Cardiac muscle cell (in vitro differentiated cells and primary cell): ENCODE measurements at regions not wholly inside any gene's neighbourhood (a gene's known extent, or its start where the extent isn't known, plus 50 kb on each side); places are given as distances from the start of the nearest gene placed in this dataset.

Experiments used
- DNase-seq, 2 donors: peaks; one replicate each; pipeline versions ENCODE4 v3.0.0 to v3.0.0-alpha.2; 2010 to 2017; ENCODE audit warnings: low read depth in 1 of 2, low spot score in 1 of 2
- H3K27ac ChIP-seq: fragments of 200-600 bp; sonication (generic); 2 replicates; pipeline ENCODE4 v1.5.1; 2016
- H3K27me3 ChIP-seq: fragments of 200-600 bp; sonication (generic); 2 replicates; pipeline ENCODE4 v1.6.0; 2016; ENCODE audit warnings: control low read depth
- H3K36me3 ChIP-seq: fragments of 200-600 bp; sonication (generic); 2 replicates; pipeline ENCODE4 v1.5.1; 2016; ENCODE audit warnings: control low read depth
- H3K4me1 ChIP-seq: fragments of 200-600 bp; sonication (generic); 2 replicates; pipeline ENCODE4 v1.8.1; 2017; ENCODE audit warnings: low read depth, mild to moderate bottlenecking, mixed run types
- H3K4me3 ChIP-seq: fragments of 200-600 bp; sonication (generic); 2 replicates; pipeline ENCODE4 v1.5.1; 2016; ENCODE audit warnings: mild to moderate bottlenecking
- H3K9me3 ChIP-seq: fragments of 200-600 bp; sonication (generic); 2 replicates; pipeline ENCODE4 v1.5.1; 2017; ENCODE audit warnings: low read depth, mild to moderate bottlenecking, control low read depth
- CTCF ChIP-seq: IDR thresholded peaks from 2 replicates; pipeline ENCODE4 v1.5.1; 2012; ENCODE audit warnings: low read depth, mild to moderate bottlenecking, low read length

- TF ChIP-seq CTCF, result no peak
- DNase-seq, result no peak
- no peaks in the 10 kb centered on the region for H3K27me3 ChIP-seq
- H3K4me1 ChIP-seq, result no peaks in the 10 kb centered on the region
- no peak overlapping the region for H3K27ac ChIP-seq
- no peaks in the 10 kb centered on the region for H3K36me3 ChIP-seq
- no peaks in the 10 kb centered on the region for H3K9me3 ChIP-seq
- no peak overlapping the region for H3K4me3 ChIP-seq
Measured at GRCh38 chrX:928606-929005, 283.8 kb downstream of the CRLF2 start.

- H3K4me3 ChIP-seq, result no peak overlapping the region
- no peaks in the 10 kb centered on the region for H3K9me3 ChIP-seq
- no peak for DNase-seq
- no peaks in the 10 kb centered on the region for H3K4me1 ChIP-seq
- H3K27me3 ChIP-seq, result no peaks in the 10 kb centered on the region
- H3K27ac ChIP-seq, result no peak overlapping the region
- TF ChIP-seq CTCF, result no peak
- no peaks in the 10 kb centered on the region for H3K36me3 ChIP-seq
Measured at GRCh38 chrX:926991-927390, 285.5 kb downstream of the CRLF2 start.

GRCh38 chrX:926070-926469 is 286.4 kb downstream of the CRLF2 start:
- Histone ChIP-seq H3K9me3 (no peaks in the 10 kb centered on the region), H3K27ac (no peak overlapping the region), H3K4me3 (no peak overlapping the region), H3K4me1 (no peaks in the 10 kb centered on the region), H3K36me3 (no peaks in the 10 kb centered on the region), H3K27me3 (no peaks in the 10 kb centered on the region)
- DNase-seq, result no peak
- no peak for TF ChIP-seq CTCF

GRCh38 chrX:925652-926061 is 286.8 kb downstream of the CRLF2 start:
- DNase-seq, result no peak
- no peak for TF ChIP-seq CTCF
- H3K27ac ChIP-seq, result no peak overlapping the region
- no peaks in the 10 kb centered on the region for H3K36me3 ChIP-seq
- no peaks in the 10 kb centered on the region for H3K4me1 ChIP-seq
- no peaks in the 10 kb centered on the region for H3K9me3 ChIP-seq
- no peak overlapping the region for H3K4me3 ChIP-seq
- H3K27me3 ChIP-seq, result no peaks in the 10 kb centered on the region

GRCh38 chrX:925094-925493 is 287.4 kb downstream of the CRLF2 start:
- no peak overlapping the region for H3K27ac ChIP-seq
- no peak for DNase-seq
- TF ChIP-seq CTCF, result no peak
- no peaks in the 10 kb centered on the region for H3K9me3 ChIP-seq
- H3K27me3 ChIP-seq, result no peaks in the 10 kb centered on the region
- no peaks in the 10 kb centered on the region for H3K36me3 ChIP-seq
- no peak overlapping the region for H3K4me3 ChIP-seq
- no peaks in the 10 kb centered on the region for H3K4me1 ChIP-seq

- Histone ChIP-seq H3K4me1 (no peaks in the 10 kb centered on the region), H3K4me3 (no peak overlapping the region), H3K9me3 (no peaks in the 10 kb centered on the region), H3K36me3 (no peaks in the 10 kb centered on the region), H3K27me3 (no peaks in the 10 kb centered on the region), H3K27ac (no peak overlapping the region)
- no peak for TF ChIP-seq CTCF
- peak in 1 of 2 donors; percentile 2 for DNase-seq
Measured at GRCh38 chrX:924017-924416, 288.4 kb downstream of the CRLF2 start.
